Stimulated activated CD8-positive, alpha-beta memory T cell treated with anti-CD3 and anti-CD28 coated beads, Interleukin-15, amount 100 ng/mL, for 48 hours (primary cell): ENCODE measurements at regions not wholly inside any gene's neighbourhood (a gene's known extent, or its start where the extent isn't known, plus 50 kb on each side); places are given as distances from the start of the nearest gene placed in this dataset.

ENCODE experiments used
- DNase-seq, 2 donors: peaks; one replicate each; pipeline ENCODE4 v3.0.0-alpha.2; 2020; ENCODE audit warnings: low read depth in 2 of 2

DNA sequence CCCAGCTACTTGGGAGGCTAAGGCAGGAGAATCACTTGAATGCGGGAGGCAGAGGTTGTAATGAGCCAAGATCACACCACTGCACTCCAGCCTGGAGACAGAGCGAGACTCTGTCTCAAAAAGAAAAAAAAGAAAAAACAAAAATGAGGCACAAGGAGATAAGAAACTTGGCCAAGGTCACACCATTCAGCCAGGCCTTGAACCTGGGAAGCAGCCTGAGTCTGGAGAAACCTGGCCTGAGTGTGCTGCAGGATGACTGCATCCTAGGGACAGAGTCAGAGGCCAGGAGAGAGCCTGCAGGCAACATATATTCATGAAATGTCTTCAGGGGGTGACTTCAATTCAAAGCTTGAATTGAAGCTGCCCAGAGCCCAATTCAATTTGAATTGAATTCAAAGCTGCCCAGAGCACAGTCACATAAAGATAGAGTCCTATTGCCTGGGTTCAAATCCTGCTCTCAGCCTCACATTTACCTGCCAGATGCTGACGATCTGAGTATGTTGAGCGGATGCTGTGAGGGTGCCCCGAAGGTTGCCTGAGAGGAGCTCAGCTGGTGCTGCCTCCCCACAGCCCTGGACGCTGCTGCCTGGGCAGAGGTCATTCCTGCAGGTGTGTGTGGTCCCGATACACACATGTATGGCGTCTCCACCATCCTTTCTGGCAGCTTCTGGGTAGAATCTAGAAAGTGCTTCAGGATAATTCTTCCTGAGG lies 307.7 kb downstream of the AJAP1 start:
- no peak for DNase-seq

DNA sequence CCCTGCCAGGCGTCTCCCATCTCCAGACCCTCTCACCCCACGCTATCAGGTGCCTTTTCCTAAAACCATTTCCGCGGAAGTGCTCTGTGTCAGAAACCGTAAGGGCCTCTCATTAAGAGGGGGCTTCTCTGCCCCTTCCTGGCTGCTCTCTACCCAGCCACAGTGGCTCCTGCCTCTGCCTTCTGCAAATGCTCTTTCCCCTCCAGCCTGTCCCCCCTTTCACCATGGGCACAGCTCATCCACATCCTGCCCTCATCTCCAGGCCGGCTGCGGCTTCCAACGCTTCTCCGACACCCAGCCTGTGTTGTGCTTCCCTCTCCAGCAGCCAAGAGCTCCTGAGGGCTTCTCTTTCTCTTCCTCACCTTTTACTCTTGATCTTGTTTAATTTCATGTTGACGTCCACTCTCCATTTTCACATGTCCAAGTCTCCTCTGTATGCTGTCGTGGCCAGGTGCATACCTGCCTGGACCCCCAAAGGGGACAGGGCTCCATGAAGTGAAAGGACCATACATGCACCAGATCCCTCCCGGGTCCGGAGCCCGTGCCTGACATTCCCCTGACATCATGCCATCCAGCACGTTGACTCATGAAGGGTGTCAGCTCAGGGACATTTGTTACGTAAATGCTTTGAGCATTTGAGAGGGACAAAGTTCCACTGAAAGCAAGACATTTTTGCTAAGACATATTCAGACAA lies 306.5 kb downstream of the AJAP1 start:
- no peak for DNase-seq

GRCh38 chr1:4960336-4960735 lies 305.9 kb downstream of the AJAP1 start:
- no peak for DNase-seq

DNA sequence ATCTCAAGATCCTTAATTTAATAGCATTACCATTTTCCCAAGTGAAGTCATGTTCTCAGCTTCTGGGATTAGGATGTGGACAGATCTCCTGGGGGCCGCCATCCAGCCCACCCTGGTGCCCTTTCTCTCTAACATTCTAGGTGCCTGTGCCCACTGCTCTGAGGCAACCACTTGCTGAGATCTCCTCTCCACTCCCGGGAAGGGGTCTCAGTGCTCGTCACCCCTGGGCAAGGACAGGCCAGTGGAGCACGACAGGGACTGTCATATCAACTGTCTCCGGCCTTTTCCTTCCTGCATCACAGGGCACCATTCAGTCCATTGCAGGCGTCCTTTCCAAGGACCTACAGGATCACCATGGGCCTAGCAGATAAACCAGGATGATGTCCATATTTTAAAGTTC lies 304.8 kb downstream of the AJAP1 start:
- no peak for DNase-seq

- DNase-seq: no peak
These were observed 302.6 kb downstream of the AJAP1 start for GRCh38 chr1:4957027-4957426.

DNA sequence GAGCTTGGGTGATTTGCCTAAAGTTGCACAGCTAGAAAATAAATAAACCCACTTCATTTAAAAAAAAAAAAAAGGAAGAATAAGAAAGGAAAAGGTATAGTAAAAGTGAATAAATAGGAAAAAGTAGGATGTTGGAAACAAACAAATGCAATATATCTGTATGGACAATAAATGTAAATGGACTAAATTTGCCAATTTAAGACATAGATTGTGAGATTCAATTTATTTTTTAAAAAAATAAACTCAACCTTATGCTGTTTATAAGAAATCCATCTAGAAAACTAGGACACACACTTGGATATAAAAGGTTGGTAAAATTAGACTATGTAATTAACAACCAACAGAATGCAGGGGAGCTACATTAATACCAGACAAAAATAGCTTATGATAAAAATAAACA lies 300.0 kb downstream of the AJAP1 start:
- no peak for DNase-seq

DNA sequence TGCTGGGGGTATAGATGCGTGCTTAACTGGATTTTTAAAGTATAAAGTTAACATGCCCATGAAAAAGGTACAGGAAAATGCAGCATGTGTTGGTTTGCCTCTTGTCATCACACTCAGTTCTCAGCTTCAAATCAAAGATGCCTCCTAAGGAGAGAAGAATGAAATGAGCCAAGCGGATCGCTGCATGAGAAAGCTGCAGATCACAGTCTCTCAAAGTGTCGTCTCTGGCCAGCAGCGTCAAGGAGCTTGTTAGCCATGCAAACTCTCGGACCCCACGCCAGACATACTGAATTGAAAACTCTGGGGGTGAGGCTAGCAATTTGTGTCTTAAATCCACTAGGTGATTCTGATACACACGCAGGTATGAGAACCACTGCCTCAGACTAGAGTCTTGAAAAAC lies 297.2 kb downstream of the AJAP1 start:
- DNase-seq: no peak

DNA sequence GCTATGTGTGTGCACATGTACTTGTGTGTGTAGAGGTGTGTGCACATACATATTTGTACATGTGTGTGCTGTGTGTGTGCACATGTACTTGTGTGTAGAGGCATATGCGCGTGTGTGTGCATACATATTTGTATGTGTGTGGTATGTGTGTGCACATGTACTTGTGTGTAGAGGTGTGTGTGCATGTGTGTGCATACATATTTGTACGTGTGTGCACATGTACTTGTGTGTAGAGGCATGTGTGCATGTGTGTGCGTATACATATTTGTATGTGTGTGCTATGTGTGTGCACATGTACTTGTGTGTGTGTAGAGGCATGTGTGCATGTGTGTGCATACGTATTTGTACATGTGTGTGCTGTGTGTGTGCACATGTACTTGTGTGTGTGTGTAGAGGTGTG lies 291.9 kb downstream of the AJAP1 start:
- DNase-seq: no peak

DNA sequence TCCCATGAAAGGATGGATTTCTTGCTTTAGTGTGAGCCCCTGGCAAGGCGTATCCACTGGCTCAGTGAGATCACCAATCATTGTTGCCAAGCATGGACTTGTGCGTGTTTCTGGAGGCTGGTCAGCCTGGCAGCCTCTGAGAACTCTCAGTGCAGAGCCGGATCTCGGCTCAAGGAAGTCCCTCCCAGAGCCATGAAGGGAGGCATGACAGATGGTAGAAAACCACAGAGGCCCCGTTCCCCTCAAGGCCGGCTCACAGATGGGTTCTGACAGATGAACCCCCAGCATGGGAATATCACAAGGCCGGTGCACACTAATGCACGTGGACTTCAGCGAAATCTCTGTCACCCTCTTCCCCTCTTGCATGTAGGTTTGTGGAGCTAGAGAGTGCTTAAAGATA lies 290.5 kb downstream of the AJAP1 start:
- no peak for DNase-seq

- DNase-seq: no peak
These were observed 289.7 kb downstream of the AJAP1 start for GRCh38 chr1:4944072-4944471.

- no peak for DNase-seq
These were observed 284.9 kb downstream of the AJAP1 start for GRCh38 chr1:4939266-4939665.

DNA sequence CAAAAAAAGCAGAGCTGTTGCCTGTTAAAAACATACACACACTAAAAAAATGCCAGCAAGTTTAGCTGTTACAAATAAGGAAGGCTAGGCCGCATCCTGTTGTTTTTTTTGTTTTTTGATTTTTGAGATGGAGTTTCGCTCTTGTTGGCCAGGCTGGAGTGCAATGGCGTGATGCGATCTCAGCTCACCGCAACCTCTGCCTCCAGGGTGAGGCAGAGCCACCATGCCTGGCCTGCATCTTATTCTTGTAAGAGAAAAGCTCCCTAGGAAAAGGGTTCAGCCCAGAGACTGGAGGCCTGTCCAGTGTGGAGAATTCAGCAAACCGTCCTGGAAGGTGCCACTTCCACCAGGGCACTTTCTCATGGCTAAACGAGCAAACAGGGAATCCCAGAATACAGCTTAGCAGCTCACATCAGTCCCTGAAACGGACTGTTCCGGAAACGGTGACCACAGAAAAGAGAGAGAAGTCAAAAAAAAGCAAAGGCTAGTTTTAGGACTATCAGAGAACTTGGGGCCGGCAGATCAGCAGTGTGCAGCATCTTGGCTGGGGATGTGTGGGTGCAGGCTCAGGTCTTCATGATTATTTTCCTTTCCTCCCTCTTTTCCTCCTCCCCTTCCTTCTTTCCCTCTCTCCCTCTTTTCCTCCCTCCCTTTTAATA lies 283.6 kb downstream of the AJAP1 start:
- no peak for DNase-seq

DNA sequence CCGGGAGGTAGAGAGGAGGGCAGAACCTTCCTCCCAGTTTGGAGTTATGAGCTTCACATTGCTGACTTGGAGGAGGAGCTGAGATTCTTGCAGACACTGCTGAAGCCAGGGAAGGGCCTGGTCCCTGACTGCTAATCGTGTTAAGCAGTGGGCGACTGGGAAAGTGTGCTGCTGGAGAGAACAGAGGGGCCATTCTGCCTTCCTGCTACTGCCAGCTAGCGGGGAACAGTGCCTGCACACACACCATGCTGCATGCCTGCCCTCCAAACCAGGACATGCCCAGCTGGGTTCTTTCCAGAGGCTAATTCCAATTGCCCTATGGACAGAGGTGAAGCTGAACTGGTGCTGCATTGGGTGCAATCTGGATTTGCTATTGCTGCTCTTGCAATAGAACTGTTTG lies 281.4 kb downstream of the AJAP1 start:
- DNase-seq: no peak

GRCh38 chr1:4933232-4933631 lies 278.8 kb downstream of the AJAP1 start:
- DNase-seq: no peak

DNA sequence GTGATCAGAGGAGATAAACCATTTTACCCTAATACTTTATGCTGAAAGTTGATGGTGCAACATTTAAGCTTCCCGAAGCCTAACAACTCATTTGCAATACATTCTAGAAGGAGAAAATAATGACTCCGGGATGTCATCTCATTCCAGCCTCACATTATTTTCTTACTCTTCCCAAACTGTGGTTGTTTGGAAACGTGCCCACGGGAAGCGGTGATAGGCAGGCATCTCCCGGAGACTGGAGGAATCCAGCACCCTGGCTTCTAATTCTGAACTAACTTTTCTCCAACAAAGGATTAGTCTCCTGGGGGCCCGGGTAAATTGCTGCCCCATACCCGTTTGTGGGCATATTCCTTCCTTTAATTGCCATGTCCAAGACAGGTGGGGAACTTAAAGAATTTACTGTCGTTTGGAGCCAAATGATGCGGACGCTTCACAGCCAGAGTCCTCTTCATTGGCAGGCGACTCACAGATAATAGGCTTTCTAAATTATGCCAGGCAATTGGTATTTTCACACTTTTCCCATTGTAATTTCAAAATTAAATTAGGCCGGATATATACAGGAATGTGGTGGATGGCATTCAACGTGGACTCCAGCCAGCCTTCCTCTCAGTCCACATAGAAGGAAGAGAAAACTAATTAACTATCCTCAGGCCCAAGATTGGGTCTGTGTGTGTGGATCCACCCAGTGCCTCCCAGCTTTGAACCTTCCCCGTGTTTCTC lies 278.1 kb downstream of the AJAP1 start:
- no peak for DNase-seq

DNA sequence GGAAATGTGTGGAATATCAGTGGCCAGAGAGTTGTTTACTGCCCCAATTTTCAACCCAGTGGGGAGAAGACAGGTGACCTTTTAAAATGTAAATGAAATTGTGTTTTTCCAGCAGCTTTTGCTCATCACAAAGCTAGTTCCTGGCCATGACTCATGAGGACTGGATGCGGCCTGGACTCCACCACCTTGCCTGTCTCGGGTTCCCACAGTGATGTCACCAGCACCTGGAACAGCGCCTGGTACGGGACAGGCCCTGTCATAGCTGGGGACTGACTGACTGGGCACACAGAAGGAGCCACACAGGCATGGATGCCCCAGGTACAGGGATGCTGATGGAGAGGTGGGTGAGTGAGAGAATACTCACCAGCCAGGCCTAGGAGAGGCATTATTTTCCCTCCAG lies 277.1 kb downstream of the AJAP1 start:
- no peak for DNase-seq

DNA sequence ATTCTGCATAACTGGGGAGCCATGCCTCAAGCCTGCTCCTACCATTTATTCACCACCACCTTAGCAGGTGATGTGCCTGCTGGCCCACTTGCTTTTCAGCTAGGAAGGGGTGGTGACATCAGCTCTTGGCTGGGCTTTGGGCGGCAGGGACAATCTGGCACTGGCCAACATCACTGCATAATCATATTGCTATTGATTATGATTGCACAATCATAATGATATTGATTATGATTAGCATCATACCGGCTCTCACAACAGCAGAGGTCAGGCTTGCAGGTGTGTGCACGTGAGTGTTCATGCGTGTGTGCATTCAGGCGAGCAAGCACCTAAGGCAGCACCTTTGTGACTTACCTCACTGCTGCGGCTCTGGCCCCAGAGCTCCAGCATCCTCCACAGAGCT lies 273.8 kb downstream of the AJAP1 start:
- no peak for DNase-seq

DNA sequence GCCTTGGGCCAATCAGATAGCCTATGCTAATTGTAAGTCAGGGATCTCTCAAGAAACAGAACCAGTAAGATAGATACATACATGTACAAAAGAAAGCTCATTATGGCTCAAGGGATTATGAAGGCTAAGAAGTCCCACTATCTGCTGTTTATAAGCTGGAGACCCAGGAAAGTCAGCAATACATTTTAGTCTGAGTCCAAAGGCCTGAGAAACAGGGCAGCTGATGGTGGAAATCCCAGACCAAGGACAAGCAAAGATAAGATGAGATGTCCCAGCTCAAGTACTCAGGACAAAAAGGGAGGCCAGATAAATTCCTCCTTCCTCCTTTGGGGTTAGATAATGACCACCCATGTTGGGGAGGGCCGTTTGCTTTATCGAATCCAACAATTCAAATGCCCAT lies 269.9 kb downstream of the AJAP1 start:
- no peak for DNase-seq

DNA sequence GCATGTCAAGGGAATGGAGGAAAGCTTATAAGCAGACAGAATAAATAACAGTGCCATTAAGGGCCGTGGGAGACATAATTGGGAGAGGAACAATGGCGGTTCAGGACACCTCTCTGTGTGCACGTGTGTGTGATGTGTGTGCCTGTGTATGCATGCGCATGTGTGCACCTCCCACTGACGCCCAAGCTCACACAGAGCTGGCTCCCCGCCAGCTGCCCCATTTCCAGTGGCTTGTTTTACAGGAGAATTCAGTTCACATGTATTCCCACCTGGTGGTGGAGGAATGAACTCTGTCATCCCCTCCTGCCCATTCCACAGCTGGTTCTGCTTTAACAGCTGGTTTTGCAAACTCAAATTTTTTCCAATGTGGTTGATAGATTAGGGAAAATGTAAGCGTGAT lies 262.2 kb downstream of the AJAP1 start:
- no peak for DNase-seq

GRCh38 chr1:4915154-4915553 lies 260.7 kb downstream of the AJAP1 start:
- no peak for DNase-seq

- DNase-seq: no peak
These were observed 254.1 kb downstream of the AJAP1 start for GRCh38 chr1:4908486-4908885.

DNA sequence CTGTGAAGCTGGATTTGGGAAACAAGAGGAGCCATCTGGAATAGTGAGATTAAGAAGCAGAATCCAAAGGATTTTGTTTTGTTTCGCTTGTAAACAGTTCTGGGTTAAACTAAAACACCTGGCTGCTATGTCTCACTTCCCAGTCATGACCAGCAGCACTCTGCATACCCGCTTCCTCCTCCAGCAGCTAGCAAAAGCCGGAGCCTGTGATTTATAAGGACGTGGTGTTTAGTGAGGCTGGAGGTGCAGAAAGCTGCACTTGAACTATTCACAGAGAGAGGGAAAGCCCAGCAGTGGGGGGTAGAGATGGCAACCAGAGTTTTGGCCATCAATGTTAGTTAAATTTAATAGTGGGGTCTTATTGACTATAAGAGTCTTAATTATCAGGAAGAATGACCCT lies 240.2 kb downstream of the AJAP1 start:
- no peak for DNase-seq

DNA sequence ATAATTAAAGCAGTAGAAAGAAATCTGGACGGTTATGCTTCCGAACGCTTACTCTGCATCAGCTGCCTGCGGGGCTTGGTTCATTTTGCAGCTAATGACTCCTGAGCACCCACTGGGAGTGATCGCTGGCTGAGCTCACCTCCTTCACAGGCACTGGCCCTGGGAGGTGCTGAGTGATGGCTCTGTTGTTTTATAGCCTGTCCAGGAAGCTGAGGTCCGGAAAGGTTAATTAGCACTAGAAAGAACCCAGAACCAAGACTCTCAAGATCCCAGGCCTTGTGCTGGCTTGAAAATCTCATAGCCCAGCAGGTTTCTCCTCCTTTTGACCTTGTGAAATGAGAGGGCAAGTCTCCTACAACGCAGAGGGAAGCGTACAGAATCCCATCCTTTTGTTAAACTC lies 226.2 kb downstream of the AJAP1 start:
- no peak for DNase-seq
